SK-N-SH treated with all-trans-retinoic acid at 6 μM for 48 hours (cell line): ENCODE measurements at regions not wholly inside any gene's neighbourhood (a gene's known extent, or its start where the extent isn't known, plus 50 kb on each side); places are given as distances from the start of the nearest gene placed in this dataset.

Experiments
- ATAC-seq: fragments of 200-7000 bp; cut with Tn5 transposase; 3 replicates; pipeline ENCODE4 v1.9.1; 2020; ENCODE audit warnings: mild to moderate bottlenecking, moderate library complexity
- ARNTL ChIP-seq: fragments of 450-650 bp; formaldehyde crosslinking; IDR thresholded peaks from 2 replicates; pipeline ENCODE4 v1.5.0; 2020; ENCODE audit warnings: low read depth, mild to moderate bottlenecking, moderate library complexity, borderline replicate concordance
- BACH2 ChIP-seq: fragments of 250-450 bp; sonication (Bioruptor Pico); IDR thresholded peaks from 2 replicates; pipeline ENCODE4 v1.9.0; 2021; ENCODE audit warnings: mild to moderate bottlenecking, borderline replicate concordance
- CREB5 ChIP-seq: fragments of 250-450 bp; sonication (Bioruptor Pico); IDR thresholded peaks from 2 replicates; pipeline ENCODE4 v1.5.1; 2020; ENCODE audit warnings: low read depth, mild to moderate bottlenecking, moderate library complexity
- CSDC2 ChIP-seq: fragments of 250-450 bp; sonication (Bioruptor Pico); IDR thresholded peaks from 2 replicates; pipeline ENCODE4 v1.5.0; 2020; ENCODE audit warnings: mild to moderate bottlenecking, moderate library complexity
- ESRRG ChIP-seq: fragments of 250-450 bp; sonication (Bioruptor Pico); IDR thresholded peaks from 2 replicates; pipeline ENCODE4 v1.6.1; 2021; ENCODE audit warnings: mild to moderate bottlenecking
- GLIS3 ChIP-seq: fragments of 250-450 bp; sonication (Bioruptor Pico); IDR thresholded peaks from 2 replicates; pipeline ENCODE4 v1.5.0; 2020; ENCODE audit warnings: mild to moderate bottlenecking, moderate library complexity
- ISL1 ChIP-seq: fragments of 250-450 bp; sonication (Bioruptor Pico); IDR thresholded peaks from 2 replicates; pipeline ENCODE4 v2.1.2; 2022; ENCODE audit warnings: mild to moderate bottlenecking, moderate library complexity
- OSR1 ChIP-seq: fragments of 250-450 bp; sonication (Bioruptor Pico); IDR thresholded peaks from 2 replicates; pipeline ENCODE4 v1.8.0; 2022; ENCODE audit warnings: moderate library complexity, mild to moderate bottlenecking, inconsistent platforms
- PATZ1 ChIP-seq: fragments of 250-450 bp; sonication (Bioruptor Pico); IDR thresholded peaks from 2 replicates; pipeline ENCODE4 v1.8.0; 2020; ENCODE audit warnings: mild to moderate bottlenecking, moderate library complexity, borderline replicate concordance
- POU6F1 ChIP-seq: fragments of 250-450 bp; sonication (Bioruptor Pico); IDR thresholded peaks from 2 replicates; pipeline ENCODE4 v1.8.0; 2021; ENCODE audit warnings: low read depth, mild to moderate bottlenecking, moderate library complexity, borderline replicate concordance
- PPARA ChIP-seq: fragments of 250-450 bp; sonication (Bioruptor Pico); IDR thresholded peaks from 2 replicates; pipeline ENCODE4 v1.5.0; 2020; ENCODE audit warnings: mild to moderate bottlenecking, borderline replicate concordance
- RARB ChIP-seq: fragments of 250-450 bp; sonication (Bioruptor Pico); IDR thresholded peaks from 2 replicates; pipeline ENCODE4 v1.8.0; 2021; ENCODE audit warnings: mild to moderate bottlenecking, moderate library complexity
- SNAI2 ChIP-seq: fragments of 250-450 bp; sonication (Bioruptor Pico); IDR thresholded peaks from 2 replicates; pipeline ENCODE4 v1.5.0; 2020; ENCODE audit warnings: mild to moderate bottlenecking, moderate library complexity
- TCF4 ChIP-seq: fragments of 250-450 bp; sonication (Bioruptor Pico); IDR thresholded peaks from 2 replicates; pipeline ENCODE4 v1.8.0; 2021; ENCODE audit warnings: mild to moderate bottlenecking, moderate library complexity, borderline replicate concordance
- TOX ChIP-seq: fragments of 250-450 bp; sonication (Bioruptor Pico); IDR thresholded peaks from 2 replicates; pipeline ENCODE4 v1.8.0; 2021; ENCODE audit warnings: mild to moderate bottlenecking, moderate library complexity, borderline replicate concordance
- TSHZ2 ChIP-seq: fragments of 250-450 bp; sonication (Bioruptor Pico); IDR thresholded peaks from 2 replicates; pipeline ENCODE4 v1.5.0; 2020; ENCODE audit warnings: mild to moderate bottlenecking, moderate library complexity
- ZC3H10 ChIP-seq: fragments of 250-450 bp; sonication (Bioruptor Pico); IDR thresholded peaks from 2 replicates; pipeline ENCODE4 v1.5.1; 2021; ENCODE audit warnings: mild to moderate bottlenecking, moderate library complexity
- ZFP3 ChIP-seq: fragments of 250-450 bp; sonication (Bioruptor Pico); IDR thresholded peaks from 2 replicates; pipeline ENCODE4 v1.5.0; 2020; ENCODE audit warnings: mild to moderate bottlenecking, moderate library complexity
- ZFP30 ChIP-seq: fragments of 450-650 bp; formaldehyde crosslinking; IDR thresholded peaks from 2 replicates; pipeline ENCODE4 v1.5.0; 2022; ENCODE audit warnings: mild to moderate bottlenecking, moderate library complexity
- ZNF70 ChIP-seq: fragments of 450-650 bp; formaldehyde crosslinking; IDR thresholded peaks from 2 replicates; pipeline ENCODE4 v1.5.0; 2020; ENCODE audit warnings: mild to moderate bottlenecking, moderate library complexity
- ZNF8 ChIP-seq: fragments of 450-650 bp; formaldehyde crosslinking; IDR thresholded peaks from 2 replicates; pipeline ENCODE4 v1.5.0; 2020; ENCODE audit warnings: mild to moderate bottlenecking, moderate library complexity

- no peak for ATAC-seq
- no peak for TF ChIP-seq GLIS3 (CRISPR knock-in tag)
- TF ChIP-seq ZC3H10 (CRISPR knock-in tag): no peak
- TF ChIP-seq OSR1 (CRISPR knock-in tag): no peak
Measured at GRCh38 chr4:159566786-159567185, 463.9 kb downstream of the RAPGEF2 start.

- no peak for ATAC-seq
- TF ChIP-seq SNAI2 (CRISPR knock-in tag): no peak
- TF ChIP-seq ISL1 (CRISPR knock-in tag): no peak
- TF ChIP-seq ZNF8 (CRISPR knock-in tag): no peak
- TF ChIP-seq POU6F1 (CRISPR knock-in tag): no peak
- no peak for TF ChIP-seq PPARA
- no peak for TF ChIP-seq ZFP3 (CRISPR knock-in tag)
- no peak for TF ChIP-seq ZNF70 (CRISPR knock-in tag)
- no peak for TF ChIP-seq GLIS3 (CRISPR knock-in tag)
- no peak for TF ChIP-seq RARB (CRISPR knock-in tag)
- no peak for TF ChIP-seq ZC3H10 (CRISPR knock-in tag)
- no peak for TF ChIP-seq CREB5 (CRISPR knock-in tag)
- TF ChIP-seq TCF4: no peak
- TF ChIP-seq BACH2 (CRISPR knock-in tag): no peak
Measured at GRCh38 chr4:159577241-159577640, 474.4 kb downstream of the RAPGEF2 start.

GRCh38 chr4:159582685-159583084 is 479.8 kb downstream of the RAPGEF2 start:
- no peak for ATAC-seq
- TF ChIP-seq ZNF70 (CRISPR knock-in tag) (no peak), ZNF8 (CRISPR knock-in tag) (no peak), CSDC2 (no peak), POU6F1 (CRISPR knock-in tag) (no peak), ESRRG (CRISPR knock-in tag) (no peak), PPARA (no peak), TSHZ2 (CRISPR knock-in tag) (no peak), ZC3H10 (CRISPR knock-in tag) (no peak), BACH2 (CRISPR knock-in tag) (no peak), TCF4 (no peak), SNAI2 (CRISPR knock-in tag) (no peak), ISL1 (CRISPR knock-in tag) (no peak), ZFP30 (no peak), ARNTL (CRISPR knock-in tag) (no peak), CREB5 (CRISPR knock-in tag) (no peak), RARB (CRISPR knock-in tag) (no peak), TOX (CRISPR knock-in tag) (no peak), PATZ1 (no peak), OSR1 (CRISPR knock-in tag) (no peak)
